ENCODE measurements at regions not wholly inside any gene's neighbourhood (a gene's known extent, or its start where the extent isn't known, plus 50 kb on each side); places are given as distances from the start of the nearest gene placed in this dataset.

GRCh38 chr10:4434105-4434504 is 391.9 kb upstream of the AKR1E2 start:
- no peaks in the 10 kb centered on the region for H3K4me1 ChIP-seq (ENCODE audit: control insufficient read depth in 2 of 2, insufficient read depth in 2 of 2, low read length in 2 of 2)
- H2AFZ ChIP-seq (ENCODE audit: insufficient read depth, low read depth, low read length, poor library complexity, severe bottlenecking) = no peak overlapping the region
- no peak overlapping the region for H3K4me2 ChIP-seq (replicated peaks; ENCODE audit: low read depth, low read length, poor library complexity, severe bottlenecking)
- 97% methylated on average over 3 of the region's 3 CpGs for WGBS (ENCODE audit: insufficient coverage)
- intact Hi-C loops (cut with micrococcal nuclease) = no loop called here
- H3K36me3 ChIP-seq (replicated peaks in 1 of 2; ENCODE audit: control extremely low read depth in 1 of 2, control insufficient read depth in 1 of 2, extremely low read depth in 1 of 2, insufficient read depth in 2 of 2, low read length in 1 of 2) = no peaks in the 10 kb centered on the region
- Mint-ChIP-seq H3K9me3 (ENCODE audit: insufficient read depth) (no peaks in the 10 kb centered on the region), H3K27ac (no peak overlapping the region), H3K4me3 (no peak overlapping the region), H3K27me3 (no peaks in the 10 kb centered on the region), H3K4me1 (no peaks in the 10 kb centered on the region)
- no peaks in the 10 kb centered on the region for H3K27me3 ChIP-seq (replicated peaks in 1 of 4; ENCODE audit: control extremely low read depth in 1 of 4, control insufficient read depth in 3 of 4, insufficient read depth in 4 of 4, low read length in 3 of 4)
- H3K4me3 ChIP-seq (ENCODE audit: control extremely low read depth in 1 of 5, extremely low read depth in 1 of 5, insufficient read depth in 1 of 5, low read depth in 2 of 5, low read length in 4 of 5) = no peak overlapping the region
- DNase-seq (no peak), ATAC-seq (ENCODE audit: low read depth) (no peak)
- ChIA-PET POLR2A (no interaction called here), CTCF (no interaction called here)
- no peak overlapping the region for H3K9ac ChIP-seq (ENCODE audit: low read length)
- H4K20me1 ChIP-seq (ENCODE audit: control insufficient read depth, insufficient read depth, low read length, poor library complexity, severe bottlenecking) = no peaks in the 10 kb centered on the region
- H3K79me2 ChIP-seq (ENCODE audit: control insufficient read depth, insufficient read depth, low read length) = no peaks in the 10 kb centered on the region
- no peak for TF ChIP-seq CTCF (IDR thresholded peaks at IDR 0.05)
- no peak for TF ChIP-seq EZH2 (IDR thresholded peaks at IDR 0.05; ENCODE audit: borderline replicate concordance, insufficient read depth, low read depth, low read length, poor library complexity, severe bottlenecking)
- no peak overlapping the region for H3K27ac ChIP-seq (ENCODE audit: low read length in 2 of 2)
- H3K9me3 ChIP-seq (ENCODE audit: control extremely low read depth in 1 of 3, control insufficient read depth in 2 of 3, insufficient read depth in 1 of 3, low read length in 2 of 3) = no peaks in the 10 kb centered on the region

- DNase-seq (no peak), ATAC-seq (ENCODE audit: low read depth) (no peak)
- no peak overlapping the region for H3K4me2 ChIP-seq (replicated peaks; ENCODE audit: low read depth, low read length, poor library complexity, severe bottlenecking)
- ChIA-PET POLR2A (no interaction called here), CTCF (no interaction called here)
- H3K79me2 ChIP-seq (ENCODE audit: control insufficient read depth, insufficient read depth, low read length) = no peaks in the 10 kb centered on the region
- no peak overlapping the region for H2AFZ ChIP-seq (ENCODE audit: insufficient read depth, low read depth, low read length, poor library complexity, severe bottlenecking)
- Mint-ChIP-seq H3K4me1 (no peaks in the 10 kb centered on the region), H3K27ac (no peak overlapping the region), H3K9me3 (ENCODE audit: insufficient read depth) (no peaks in the 10 kb centered on the region), H3K27me3 (no peaks in the 10 kb centered on the region), H3K4me3 (no peak overlapping the region)
- no peaks in the 10 kb centered on the region for H3K36me3 ChIP-seq (replicated peaks in 1 of 2; ENCODE audit: control extremely low read depth in 1 of 2, control insufficient read depth in 1 of 2, extremely low read depth in 1 of 2, insufficient read depth in 2 of 2, low read length in 1 of 2)
- no peaks in the 10 kb centered on the region for H4K20me1 ChIP-seq (ENCODE audit: control insufficient read depth, insufficient read depth, low read length, poor library complexity, severe bottlenecking)
- intact Hi-C loops (cut with micrococcal nuclease) = no loop called here
- no peaks in the 10 kb centered on the region for H3K27me3 ChIP-seq (replicated peaks in 1 of 4; ENCODE audit: control extremely low read depth in 1 of 4, control insufficient read depth in 3 of 4, insufficient read depth in 4 of 4, low read length in 3 of 4)
- H3K27ac ChIP-seq (ENCODE audit: low read length in 2 of 2) = no peak overlapping the region
- H3K9ac ChIP-seq (ENCODE audit: low read length) = no peak overlapping the region
- TF ChIP-seq CTCF (IDR thresholded peaks at IDR 0.05) (no peak), EZH2 (IDR thresholded peaks at IDR 0.05; ENCODE audit: borderline replicate concordance, insufficient read depth, low read depth, low read length, poor library complexity, severe bottlenecking) (no peak)
- WGBS (ENCODE audit: insufficient coverage) = 93% methylated on average over 6 of the region's 11 CpGs
- H3K9me3 ChIP-seq (ENCODE audit: control extremely low read depth in 1 of 3, control insufficient read depth in 2 of 3, insufficient read depth in 1 of 3, low read length in 2 of 3) = no peaks in the 10 kb centered on the region
- H3K4me3 ChIP-seq (ENCODE audit: control extremely low read depth in 1 of 5, extremely low read depth in 1 of 5, insufficient read depth in 1 of 5, low read depth in 2 of 5, low read length in 4 of 5) = no peak overlapping the region
- H3K4me1 ChIP-seq (ENCODE audit: control insufficient read depth in 2 of 2, insufficient read depth in 2 of 2, low read length in 2 of 2) = no peaks in the 10 kb centered on the region
Observed at GRCh38 chr10:4431114-4431863, 394.7 kb upstream of the AKR1E2 start.

Measured in B cell (primary cell).